ENCODE measurements at regions not wholly inside any gene's neighbourhood (a gene's known extent, or its start where the extent isn't known, plus 50 kb on each side); places are given as distances from the start of the nearest gene placed in this dataset.

DNA sequence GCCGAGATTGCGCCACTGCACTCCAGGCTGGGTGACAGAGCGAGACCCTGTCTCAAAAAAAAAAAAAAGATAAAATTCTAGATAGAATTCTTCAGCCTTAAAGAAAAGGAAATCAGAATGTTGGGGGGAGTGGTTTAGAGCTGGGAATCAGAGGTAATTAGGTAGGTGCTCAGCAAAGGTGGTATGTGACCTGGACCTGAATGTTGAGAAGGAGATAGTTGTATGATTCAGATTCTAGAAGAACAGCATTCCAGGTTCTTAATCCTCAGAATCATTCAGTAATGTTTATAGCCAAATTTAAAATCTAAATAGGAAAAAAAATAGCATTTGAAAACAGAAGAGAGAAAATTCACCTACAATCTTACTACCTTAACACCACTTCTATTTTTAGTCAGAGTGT lies 71.3 kb upstream of the UBE2E1 start:
- TF ChIP-seq ARNT (IDR thresholded peaks at IDR 0.05) (no peak), ZNF384 (IDR thresholded peaks at IDR 0.05) (no peak), HDGF (IDR thresholded peaks at IDR 0.05; ENCODE audit: borderline replicate concordance) (no peak), ELF4 (IDR thresholded peaks at IDR 0.05) (no peak), NFRKB (IDR thresholded peaks at IDR 0.05) (no peak), LEF1 (IDR thresholded peaks at IDR 0.05; ENCODE audit: borderline replicate concordance) (no peak), L3MBTL2 (conservative IDR thresholded peaks at IDR 0.05) (no peak), TARDBP (IDR thresholded peaks at IDR 0.05) (no peak), FOXM1 (IDR thresholded peaks at IDR 0.05; ENCODE audit: borderline replicate concordance) (no peak), CTBP1 (IDR thresholded peaks at IDR 0.05; ENCODE audit: borderline replicate concordance) (no peak), SUZ12 (IDR thresholded peaks at IDR 0.05) (no peak), FOXK2 (IDR thresholded peaks at IDR 0.05) (no peak)
- TF ChIP-seq, protein P1, sequence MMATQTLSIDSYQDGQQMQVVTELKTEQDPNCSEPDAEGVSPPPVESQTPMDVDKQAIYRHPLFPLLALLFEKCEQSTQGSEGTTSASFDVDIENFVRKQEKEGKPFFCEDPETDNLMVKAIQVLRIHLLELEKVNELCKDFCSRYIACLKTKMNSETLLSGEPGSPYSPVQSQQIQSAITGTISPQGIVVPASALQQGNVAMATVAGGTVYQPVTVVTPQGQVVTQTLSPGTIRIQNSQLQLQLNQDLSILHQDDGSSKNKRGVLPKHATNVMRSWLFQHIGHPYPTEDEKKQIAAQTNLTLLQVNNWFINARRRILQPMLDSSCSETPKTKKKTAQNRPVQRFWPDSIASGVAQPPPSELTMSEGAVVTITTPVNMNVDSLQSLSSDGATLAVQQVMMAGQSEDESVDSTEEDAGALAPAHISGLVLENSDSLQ (IDR thresholded peaks at IDR 0.05), result no peak
- ChIA-PET POLR2A (interaction anchor here (1.5 kb wide), 1 partner anchor 182 kb away, joined by 4 read pairs; the partner anchor contains the start of genes NKIRAS1 and RPL15), CTCF (no interaction called here)
- no peak for DNase-seq (ENCODE audit: extremely low spot score)

DNA sequence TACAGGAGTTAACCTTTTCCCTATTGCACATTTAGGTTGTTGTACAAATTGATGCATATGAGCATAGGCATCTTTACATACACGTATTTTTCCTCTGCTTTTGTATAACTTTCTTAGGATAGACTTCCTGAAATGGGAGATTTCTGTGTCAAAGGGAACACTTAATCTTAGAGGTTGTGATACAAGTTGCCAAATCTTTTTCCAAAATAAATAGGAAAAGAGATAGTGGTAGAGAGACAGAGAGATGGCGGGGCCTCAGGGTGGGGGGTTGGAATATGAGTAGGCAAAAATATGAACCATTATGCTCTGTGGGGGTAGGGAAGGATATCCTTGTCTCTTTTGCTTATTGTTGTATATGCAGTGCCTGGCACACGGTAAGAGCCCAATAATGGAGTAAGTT lies 70.7 kb upstream of the UBE2E1 start:
- ChIA-PET CTCF (no interaction called here), POLR2A (interaction anchor here (1.5 kb wide), 1 partner anchor 182 kb away, joined by 3 read pairs; the partner anchor contains the start of genes NKIRAS1 and RPL15)
- TF ChIP-seq BHLHE40 (IDR thresholded peaks at IDR 0.05; ENCODE audit: borderline replicate concordance) (no peak), FOXM1 (IDR thresholded peaks at IDR 0.05; ENCODE audit: borderline replicate concordance) (no peak), ARNT (IDR thresholded peaks at IDR 0.05) (no peak), L3MBTL2 (conservative IDR thresholded peaks at IDR 0.05) (no peak), SUZ12 (IDR thresholded peaks at IDR 0.05) (no peak), TARDBP (IDR thresholded peaks at IDR 0.05) (no peak)
- TF ChIP-seq, protein P1 (IDR thresholded peaks at IDR 0.05), result no peak
- DNase-seq (ENCODE audit: extremely low spot score), result no peak

DNA sequence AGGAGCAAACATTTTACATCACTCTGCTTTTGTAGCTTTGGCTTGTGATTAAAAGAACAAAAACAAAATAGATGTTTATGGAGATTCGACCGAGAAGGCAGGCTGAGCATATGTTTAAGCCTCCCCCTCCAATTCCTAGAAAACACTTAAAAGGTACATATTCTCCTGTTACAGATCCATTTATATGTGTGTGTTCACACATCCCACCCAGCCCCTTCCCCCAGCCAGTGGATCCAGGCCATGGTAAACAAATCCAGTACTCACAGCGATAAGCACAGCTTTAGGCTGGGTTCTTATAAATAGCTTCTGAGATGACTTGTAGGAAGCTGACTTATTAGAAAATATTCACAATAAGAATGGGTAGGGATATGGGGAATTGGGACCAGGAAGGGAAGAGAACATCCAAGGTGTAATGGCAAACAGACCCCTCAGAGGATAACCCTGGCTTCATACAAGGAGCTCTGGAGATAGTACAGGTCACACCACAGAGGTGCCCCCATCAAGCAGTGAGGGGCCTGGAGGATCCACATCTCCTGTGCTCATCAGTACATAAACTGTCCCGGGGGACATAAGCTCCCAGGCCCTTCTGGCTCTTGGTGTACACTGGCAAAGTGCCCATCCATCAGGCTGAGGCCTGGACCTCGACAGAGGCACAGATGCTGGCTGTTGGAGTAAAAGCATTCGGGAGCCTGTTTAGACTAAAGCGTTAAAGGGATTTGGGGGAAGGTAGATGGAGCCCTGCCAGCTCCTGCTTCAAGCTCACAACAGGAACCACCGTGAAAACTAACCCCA lies 70.0 kb upstream of the UBE2E1 start:
- no peak for DNase-seq (ENCODE audit: extremely low spot score)
- POLR2A ChIA-PET, result interaction anchor here (1.5 kb wide), 1 partner anchor 181 kb away, joined by 3 read pairs; the partner anchor contains the start of genes NKIRAS1 and RPL15
- TF ChIP-seq FOXM1 (IDR thresholded peaks at IDR 0.05; ENCODE audit: borderline replicate concordance) (no peak), FOXA1 (IDR thresholded peaks at IDR 0.05) (no peak), ARNT (IDR thresholded peaks at IDR 0.05) (no peak), CTBP1 (IDR thresholded peaks at IDR 0.05; ENCODE audit: borderline replicate concordance) (no peak), HDGF (IDR thresholded peaks at IDR 0.05; ENCODE audit: borderline replicate concordance) (no peak), L3MBTL2 (conservative IDR thresholded peaks at IDR 0.05) (no peak), LEF1 (IDR thresholded peaks at IDR 0.05; ENCODE audit: borderline replicate concordance) (no peak), FOXK2 (IDR thresholded peaks at IDR 0.05) (no peak), SUZ12 (IDR thresholded peaks at IDR 0.05) (no peak), TARDBP (IDR thresholded peaks at IDR 0.05) (no peak), ZNF384 (IDR thresholded peaks at IDR 0.05) (no peak), NFRKB (IDR thresholded peaks at IDR 0.05) (no peak), SP1 (IDR thresholded peaks at IDR 0.05) (no peak), BHLHE40 (IDR thresholded peaks at IDR 0.05; ENCODE audit: borderline replicate concordance) (no peak), ELF4 (IDR thresholded peaks at IDR 0.05) (no peak)
- TF ChIP-seq, protein P1 (IDR thresholded peaks at IDR 0.05), result no peak
- CTCF ChIA-PET, result interaction anchor here (0.6 kb wide), 1 partner anchor 192 kb away, joined by 3 read pairs; no protein-coding TSS in a partner anchor

DNA sequence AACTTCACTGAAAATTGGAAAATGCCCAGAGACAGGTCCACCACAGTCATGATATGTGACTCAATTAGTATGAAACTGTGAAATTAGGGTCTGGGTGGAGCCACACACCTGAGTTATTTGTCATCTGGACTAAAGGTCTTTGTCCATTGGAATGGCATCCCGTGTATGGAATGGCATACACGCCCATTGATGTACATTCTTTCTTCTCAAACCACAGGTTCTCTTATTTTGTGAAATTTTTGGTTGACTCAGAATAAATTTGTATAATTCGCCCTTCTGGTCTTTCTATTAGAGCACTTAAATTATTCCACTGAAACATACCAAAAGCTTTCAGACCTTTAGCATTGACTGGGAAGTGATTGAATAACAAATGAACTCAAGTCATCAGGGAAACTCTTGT lies 66.8 kb upstream of the UBE2E1 start:
- DNase-seq (ENCODE audit: extremely low spot score), result no peak
- POLR2A ChIA-PET, result no interaction called here
- CTCF ChIA-PET, result no interaction called here
- TF ChIP-seq LEF1 (IDR thresholded peaks at IDR 0.05; ENCODE audit: borderline replicate concordance), result no peak
- no peak for TF ChIP-seq SUZ12 (IDR thresholded peaks at IDR 0.05)
- TF ChIP-seq L3MBTL2 (conservative IDR thresholded peaks at IDR 0.05), result no peak

DNA sequence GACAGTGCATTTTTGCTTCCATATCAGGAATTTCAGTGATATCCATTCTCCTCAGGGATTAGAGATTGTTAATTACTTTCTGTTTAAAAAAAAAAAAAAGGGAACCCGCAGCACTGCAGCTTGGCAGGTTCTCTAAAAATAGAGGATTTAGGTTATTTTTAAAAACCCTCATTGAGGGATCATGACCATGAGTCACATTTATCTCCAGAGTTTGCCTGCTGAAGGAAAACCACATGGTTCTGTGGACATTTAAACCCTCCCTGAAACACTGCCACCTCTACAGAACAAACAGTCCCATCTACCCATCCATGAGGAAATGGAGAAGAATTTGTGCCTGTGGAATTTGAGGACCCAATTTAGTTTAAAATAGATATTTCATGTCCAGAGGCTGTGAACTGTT lies 66.2 kb upstream of the UBE2E1 start:
- CTCF ChIA-PET, result no interaction called here

DNA sequence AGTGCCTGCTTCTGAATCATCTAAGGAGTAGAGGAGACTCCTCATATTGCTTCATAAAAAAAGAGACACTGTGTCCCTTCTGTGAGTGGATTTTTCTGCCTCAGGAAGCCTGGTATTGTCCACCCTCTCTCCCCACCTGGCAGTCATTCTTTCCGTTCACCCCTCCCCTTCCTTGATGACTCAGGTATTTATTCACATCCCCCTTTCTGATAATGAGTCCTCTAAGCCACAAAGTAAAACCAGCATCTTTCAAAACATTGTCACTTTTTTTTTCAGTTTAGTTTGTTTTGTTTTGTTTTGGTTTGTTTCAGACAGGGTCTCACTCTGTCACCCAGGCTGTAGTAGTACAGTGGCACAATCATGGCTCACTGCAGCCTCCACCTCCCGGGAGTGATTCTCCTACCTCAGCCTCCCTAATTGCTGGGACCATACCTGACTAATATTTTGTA lies 65.2 kb upstream of the UBE2E1 start:
- CTCF ChIA-PET, result no interaction called here
- POLR2A ChIA-PET, result no interaction called here
- DNase-seq (ENCODE audit: extremely low spot score), result no peak
- no peak for TF ChIP-seq FOXK2 (IDR thresholded peaks at IDR 0.05)

More for the DNA sequence above, 66.2 kb upstream of the UBE2E1 start:
- no peak for DNase-seq (ENCODE audit: extremely low spot score)
- no peak for TF ChIP-seq FOXA1 (IDR thresholded peaks at IDR 0.05)
- no peak for TF ChIP-seq TARDBP (IDR thresholded peaks at IDR 0.05)
- POLR2A ChIA-PET, result no interaction called here
